ENCODE measurements at regions not wholly inside any gene's neighbourhood (a gene's known extent, or its start where the extent isn't known, plus 50 kb on each side); places are given as distances from the start of the nearest gene placed in this dataset.
"Not testable (repeated sequence)": the region's sequence is repeated elsewhere in the genome, so short reads cannot be mapped to it uniquely, and the experiment has no call there.

DNA sequence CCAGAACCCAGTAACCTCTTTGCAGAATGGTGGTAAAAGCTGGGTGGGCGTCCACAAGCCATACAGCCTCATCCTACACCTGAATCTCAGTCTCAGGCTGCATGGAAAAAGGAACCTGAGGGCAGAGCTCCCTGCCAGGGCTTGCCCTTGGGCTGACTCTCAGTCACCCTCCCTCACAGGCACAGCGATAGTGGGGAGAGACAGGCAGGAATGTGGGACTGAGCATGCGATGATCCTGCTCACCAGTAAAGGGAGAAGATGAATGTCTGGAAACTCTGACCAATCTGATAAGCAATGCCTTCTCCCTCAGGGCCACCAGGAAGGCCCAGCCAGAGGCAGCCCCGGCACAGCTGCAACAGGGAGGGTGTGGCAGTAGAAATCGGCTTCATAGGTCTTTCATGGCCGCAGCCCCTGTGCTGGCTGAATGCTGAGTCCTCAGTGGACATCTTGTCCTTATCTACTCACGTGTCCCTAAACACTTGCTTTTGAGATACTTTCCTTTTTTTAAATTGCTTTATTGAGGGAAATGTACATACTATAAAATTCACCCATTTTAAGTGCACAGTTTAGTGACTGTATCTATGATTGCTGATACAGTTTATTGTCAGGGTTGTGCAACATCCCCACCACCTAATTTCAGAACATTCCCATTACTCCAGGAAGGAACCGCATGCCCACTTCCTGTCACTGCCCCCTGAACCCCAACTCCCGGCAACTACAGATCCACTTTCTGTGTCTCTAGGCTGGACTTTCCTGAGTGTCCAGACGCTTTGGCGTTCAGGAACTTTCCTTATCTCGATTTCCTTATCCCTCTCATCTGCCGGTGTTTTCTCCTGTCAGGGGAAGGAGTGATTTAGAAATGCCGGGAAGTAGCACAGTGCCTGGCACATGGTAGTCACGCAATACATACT is 258.1 kb downstream of the PCNX1 start:
- no peak for DNase-seq

- DNase-seq = no peak
Measured at GRCh38 chr14:71166180-71166837, 259.1 kb downstream of the PCNX1 start.

DNA sequence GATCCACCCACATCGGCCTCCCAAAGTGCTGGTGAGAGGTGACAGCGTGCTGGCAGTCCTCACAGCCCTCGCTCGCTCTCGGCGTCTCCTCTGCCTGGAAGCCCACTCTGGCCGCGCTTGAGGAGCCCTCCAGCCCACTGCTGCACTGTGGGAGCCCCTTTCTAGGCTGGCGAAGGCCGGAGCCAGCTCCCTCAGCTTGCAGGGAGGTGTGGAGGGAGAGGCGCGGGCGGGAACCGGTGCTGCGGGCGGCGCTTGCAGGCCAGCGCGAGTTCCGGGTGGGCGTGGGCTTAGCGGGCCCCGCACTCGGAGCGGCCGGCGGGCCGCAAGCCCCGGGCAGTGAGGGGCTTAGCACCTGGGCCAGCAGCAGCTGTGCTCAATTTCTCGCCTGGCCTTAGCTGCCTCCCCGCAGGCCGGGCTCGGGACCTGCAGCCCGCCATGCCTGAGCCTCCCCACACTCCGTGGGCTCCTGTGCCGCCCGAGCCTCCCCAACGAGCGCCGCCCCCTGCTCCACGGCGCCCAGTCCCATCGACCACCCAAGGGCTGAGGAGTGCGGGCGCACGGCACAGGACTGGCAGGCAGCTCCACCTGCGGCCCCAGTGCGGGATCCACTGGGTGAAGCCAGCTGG is 260.2 kb downstream of the PCNX1 start:
- DNase-seq = not testable (repeated sequence)

DNA sequence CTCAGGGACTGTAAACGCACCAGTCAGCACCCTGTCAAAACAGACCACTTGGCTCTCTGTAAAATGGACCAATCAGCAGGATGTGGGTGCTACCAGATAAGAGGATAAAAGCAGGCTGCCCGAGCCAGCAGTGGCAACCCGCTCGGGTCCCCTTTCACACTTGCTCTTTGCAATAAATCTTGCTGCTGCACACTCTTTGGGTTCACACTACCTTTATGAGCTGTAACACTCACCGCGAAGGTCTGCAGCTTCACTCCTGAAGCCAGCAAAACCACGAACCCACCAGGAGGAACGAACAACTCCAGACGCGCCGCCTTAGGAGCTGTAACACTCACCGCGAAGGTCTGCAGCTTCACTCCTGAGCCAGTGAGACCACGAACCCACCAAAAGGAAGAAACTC is 260.9 kb downstream of the PCNX1 start:
- not testable (repeated sequence) for DNase-seq

- no peak for DNase-seq
Measured at GRCh38 chr14:71168564-71169427, 261.5 kb downstream of the PCNX1 start.

GRCh38 chr14:71169861-71170260 is 262.6 kb downstream of the PCNX1 start:
- no peak for DNase-seq

GRCh38 chr14:71175491-71175890 is 268.2 kb downstream of the PCNX1 start:
- no peak for DNase-seq

DNA sequence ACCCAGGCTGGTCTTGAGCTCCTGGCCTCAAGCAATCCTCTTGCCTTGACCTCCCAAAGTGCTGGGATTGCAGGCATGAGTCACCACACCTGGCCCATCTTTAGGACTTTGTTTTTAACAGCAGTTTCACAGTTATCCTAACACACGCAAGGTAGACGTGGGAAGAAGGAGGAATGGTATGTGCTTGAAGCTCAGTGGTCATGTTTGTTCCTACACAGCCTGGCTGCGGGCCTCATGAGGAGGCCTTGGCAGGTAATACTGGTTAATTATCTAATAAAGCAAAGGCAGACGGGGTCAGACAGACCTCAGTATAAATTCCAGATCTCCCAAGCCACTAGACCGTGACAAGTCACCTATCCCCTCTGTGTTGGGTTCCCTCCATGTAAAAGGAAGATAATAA is 271.8 kb downstream of the PCNX1 start:
- DNase-seq = no peak

DNA sequence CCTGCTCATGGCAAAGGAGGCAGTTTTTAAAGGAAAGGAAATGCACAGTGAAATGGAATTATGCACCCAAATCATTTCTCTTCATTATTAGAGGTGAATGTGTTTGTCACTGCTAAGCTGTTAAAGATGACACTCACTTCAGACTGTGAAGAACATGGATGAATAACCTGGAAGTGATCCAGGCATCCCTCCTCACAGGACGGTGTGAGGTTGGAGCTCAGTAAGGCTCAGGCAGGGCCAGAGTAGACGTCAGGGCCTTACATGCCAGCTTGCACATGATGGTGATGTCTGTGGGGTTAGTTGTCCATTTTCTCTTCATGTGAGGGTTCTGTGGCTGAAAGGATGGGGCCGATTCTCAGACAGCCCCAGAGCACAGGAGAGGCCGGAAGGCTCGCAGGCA is 273.1 kb downstream of the PCNX1 start:
- no peak for DNase-seq

DNA sequence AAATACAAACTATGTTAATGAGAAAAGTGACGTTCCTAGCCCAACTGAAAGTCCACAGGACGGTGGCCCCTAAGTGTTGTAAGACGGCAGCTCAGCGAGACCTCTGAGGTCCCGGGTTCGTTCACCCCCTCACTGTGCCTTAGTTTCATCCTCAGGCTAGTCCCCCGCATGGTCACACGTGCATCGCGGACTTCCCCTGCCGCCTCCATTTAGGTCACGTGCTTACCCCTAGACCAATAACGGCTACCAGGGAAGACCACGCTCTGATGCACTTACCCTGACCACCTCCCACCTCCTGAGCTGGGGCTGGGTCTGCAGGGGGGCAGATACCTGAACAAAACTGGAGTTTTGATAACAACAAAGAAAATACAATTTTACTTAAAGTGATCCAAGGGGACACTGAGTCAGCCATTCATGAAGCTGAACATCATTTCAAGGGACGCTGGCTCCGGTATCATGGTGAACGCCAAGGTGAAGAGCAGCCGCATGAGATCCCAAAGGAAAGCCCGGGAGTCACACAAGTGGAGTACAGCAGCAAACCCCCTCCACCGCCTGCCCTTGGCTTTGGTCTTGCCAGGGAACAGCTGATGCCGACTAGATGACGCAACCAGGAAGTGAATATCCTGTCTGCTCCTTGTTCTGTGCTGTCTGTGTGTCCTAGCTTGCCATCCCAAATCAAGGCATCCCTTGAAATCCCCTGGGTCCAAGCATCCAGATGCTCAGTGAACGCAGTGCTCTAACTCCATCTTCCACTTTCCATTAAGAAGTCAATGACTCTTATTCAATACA is 274.1 kb downstream of the PCNX1 start:
- DNase-seq = no peak

DNA sequence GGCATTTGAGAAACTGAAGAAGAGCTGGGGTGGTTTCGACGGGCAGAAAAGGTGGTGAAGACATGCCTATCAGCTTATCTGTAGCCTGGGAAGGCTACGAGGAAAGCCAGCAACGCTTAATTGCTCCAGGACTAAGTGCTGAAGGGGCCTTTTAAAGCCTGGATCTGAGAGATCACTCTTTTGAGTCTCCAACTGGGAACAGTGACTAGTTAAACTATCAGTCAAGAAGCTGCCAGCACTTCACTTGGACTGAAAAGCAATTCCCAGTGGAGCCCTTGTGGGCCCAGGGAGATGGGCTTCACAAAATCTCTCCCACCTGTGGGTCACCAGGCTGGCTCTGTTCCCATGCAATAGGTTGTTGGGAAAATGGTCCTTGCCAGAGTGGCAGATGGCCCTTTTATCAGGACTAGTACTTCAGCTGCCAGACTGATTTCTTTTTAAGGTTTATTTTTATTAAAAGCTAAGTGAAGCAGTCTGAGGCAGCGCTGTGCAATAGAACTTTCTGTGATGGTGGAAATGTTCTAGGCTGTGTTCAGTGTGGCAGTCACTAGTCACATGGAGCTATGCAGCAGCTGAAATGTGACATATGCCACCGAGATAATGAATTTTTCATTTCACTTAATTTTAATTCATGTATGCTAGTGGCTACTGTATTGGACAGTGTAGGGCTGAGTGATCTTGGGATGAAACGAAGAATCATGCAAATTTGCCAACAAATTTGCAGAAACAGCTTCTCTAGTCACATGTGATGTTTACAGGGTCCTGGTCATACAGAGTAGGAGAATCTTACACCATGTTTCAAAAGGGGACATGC is 276.8 kb downstream of the PCNX1 start:
- no peak for DNase-seq

- no peak for DNase-seq
Measured at GRCh38 chr14:71185637-71186036, 278.4 kb downstream of the PCNX1 start.

GRCh38 chr14:71187633-71188356 is 280.5 kb downstream of the PCNX1 start:
- no peak for DNase-seq

- DNase-seq = no peak
Measured at GRCh38 chr14:71190770-71191374, 283.6 kb downstream of the PCNX1 start.

DNA sequence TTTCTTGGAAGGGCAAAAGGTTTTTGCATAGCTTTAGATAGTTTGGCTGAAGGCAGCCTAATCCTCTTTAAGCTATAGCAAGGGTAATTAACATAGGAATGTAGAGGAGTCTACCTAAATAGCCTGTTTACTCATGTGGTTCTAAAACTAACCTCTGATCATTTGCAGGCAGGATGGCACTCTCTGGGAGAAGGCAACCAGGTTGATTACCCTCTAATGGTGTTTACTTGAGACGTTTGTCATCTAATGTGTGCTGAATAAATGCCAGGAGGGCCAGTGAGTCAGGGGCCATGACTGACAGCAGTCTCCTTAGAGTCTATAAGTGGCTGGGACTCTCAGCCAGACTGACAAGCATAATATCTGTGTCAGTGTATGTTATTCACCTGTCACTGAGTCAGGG is 286.4 kb downstream of the PCNX1 start:
- DNase-seq = no peak

DNA sequence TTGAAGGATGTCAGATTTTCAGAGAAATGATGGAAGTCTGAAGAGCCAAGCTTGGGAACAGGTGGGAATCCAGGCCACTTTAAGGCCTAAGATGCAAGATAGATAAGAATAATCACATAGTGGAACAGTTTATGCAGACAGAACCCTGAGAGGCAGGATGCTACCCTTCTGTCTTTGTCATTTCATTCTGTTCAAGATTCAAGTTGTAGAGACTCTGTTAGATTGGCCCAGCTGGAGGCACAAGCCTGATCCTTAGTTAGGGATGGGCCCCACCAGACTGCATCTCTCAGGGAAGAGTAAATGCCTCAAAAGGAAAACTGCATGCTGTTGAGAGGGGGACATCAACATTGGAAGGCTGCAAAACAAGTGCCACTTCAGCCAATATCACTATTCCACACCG is 287.0 kb downstream of the PCNX1 start:
- no peak for DNase-seq

DNA sequence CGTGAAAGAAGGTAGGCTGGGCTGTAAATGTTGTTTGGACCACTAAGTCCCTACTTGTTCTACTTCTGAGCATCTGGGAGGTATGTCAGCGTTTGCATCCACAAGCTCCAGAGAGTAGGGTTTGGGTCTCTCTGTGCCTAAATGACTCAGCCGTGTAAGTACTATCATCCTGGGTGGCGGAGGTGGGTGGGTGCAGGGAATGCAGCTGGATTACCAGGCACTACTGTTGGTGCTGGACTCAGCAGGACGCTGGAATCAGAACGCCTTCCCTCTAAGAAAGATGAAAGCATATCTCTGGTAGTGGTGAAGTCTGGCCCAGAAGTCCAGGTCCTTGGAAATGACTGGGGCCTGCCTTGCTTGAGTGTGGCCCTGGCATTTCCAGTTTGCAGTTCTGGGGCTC is 289.7 kb downstream of the PCNX1 start:
- DNase-seq = no peak

GRCh38 chr14:71198687-71199086 is 291.4 kb downstream of the PCNX1 start:
- DNase-seq = no peak

- no peak for DNase-seq
Measured at GRCh38 chr14:71201840-71202239, 294.6 kb downstream of the PCNX1 start.

GRCh38 chr14:71202881-71203280 is 295.6 kb downstream of the PCNX1 start:
- no peak for DNase-seq

Measured in GOT3 (cell line).